ENCODE measurements at regions not wholly inside any gene's neighbourhood (a gene's known extent, or its start where the extent isn't known, plus 50 kb on each side); places are given as distances from the start of the nearest gene placed in this dataset.

- H3K4me1 ChIP-seq (ENCODE audit: control insufficient read depth, insufficient read depth, low read length), result no peaks in the 10 kb centered on the region
- H3K36me3 ChIP-seq (ENCODE audit: control insufficient read depth, insufficient read depth, low read length), result no peaks in the 10 kb centered on the region
- H3K27ac ChIP-seq (ENCODE audit: low read length), result no peak overlapping the region
- no peaks in the 10 kb centered on the region for H3K27me3 ChIP-seq (ENCODE audit: control insufficient read depth, insufficient read depth, low read length)
- no peaks in the 10 kb centered on the region for H3K9me3 ChIP-seq (ENCODE audit: control insufficient read depth, insufficient read depth, low read length)
- no peak overlapping the region for H3K4me3 ChIP-seq (ENCODE audit: low read length)
- no peak for DNase-seq (ENCODE audit: low read depth, low spot score)
These were observed 444.2 kb downstream of the GPATCH2 start for GRCh38 chr1:217186664-217187063.

GRCh38 chr1:217184854-217185253, 446.0 kb downstream of the GPATCH2 start:
- no CpG with 5 or more reads among the region's 2 CpGs for WGBS (ENCODE audit: insufficient coverage, insufficient read length)
- Histone ChIP-seq H3K27ac (ENCODE audit: low read length) (no peak overlapping the region), H3K27me3 (ENCODE audit: control insufficient read depth, insufficient read depth, low read length) (no peaks in the 10 kb centered on the region), H3K4me3 (ENCODE audit: low read length) (no peak overlapping the region), H3K9me3 (ENCODE audit: control insufficient read depth, insufficient read depth, low read length) (no peaks in the 10 kb centered on the region), H3K4me1 (ENCODE audit: control insufficient read depth, insufficient read depth, low read length) (no peaks in the 10 kb centered on the region), H3K36me3 (ENCODE audit: control insufficient read depth, insufficient read depth, low read length) (no peaks in the 10 kb centered on the region)
- DNase-seq (ENCODE audit: low read depth, low spot score), result no peak

GRCh38 chr1:217182992-217183391, 447.9 kb downstream of the GPATCH2 start:
- WGBS (ENCODE audit: insufficient coverage, insufficient read length), result no CpG with 5 or more reads among the region's 6 CpGs
- no peaks in the 10 kb centered on the region for H3K36me3 ChIP-seq (ENCODE audit: control insufficient read depth, insufficient read depth, low read length)
- no peaks in the 10 kb centered on the region for H3K4me1 ChIP-seq (ENCODE audit: control insufficient read depth, insufficient read depth, low read length)
- H3K9me3 ChIP-seq (ENCODE audit: control insufficient read depth, insufficient read depth, low read length), result no peaks in the 10 kb centered on the region
- DNase-seq (ENCODE audit: low read depth, low spot score), result no peak
- no peak overlapping the region for H3K27ac ChIP-seq (ENCODE audit: low read length)
- H3K27me3 ChIP-seq (ENCODE audit: control insufficient read depth, insufficient read depth, low read length), result no peaks in the 10 kb centered on the region
- H3K4me3 ChIP-seq (ENCODE audit: low read length), result no peak overlapping the region

GRCh38 chr1:217181756-217182155, 449.1 kb downstream of the GPATCH2 start:
- Histone ChIP-seq H3K4me1 (ENCODE audit: control insufficient read depth, insufficient read depth, low read length) (no peaks in the 10 kb centered on the region), H3K9me3 (ENCODE audit: control insufficient read depth, insufficient read depth, low read length) (no peaks in the 10 kb centered on the region), H3K27ac (ENCODE audit: low read length) (no peak overlapping the region), H3K36me3 (ENCODE audit: control insufficient read depth, insufficient read depth, low read length) (no peaks in the 10 kb centered on the region), H3K4me3 (ENCODE audit: low read length) (no peak overlapping the region), H3K27me3 (ENCODE audit: control insufficient read depth, insufficient read depth, low read length) (no peaks in the 10 kb centered on the region)
- DNase-seq (ENCODE audit: low read depth, low spot score), result no peak

- no peak overlapping the region for H3K4me3 ChIP-seq (ENCODE audit: low read length)
- WGBS (ENCODE audit: insufficient coverage, insufficient read length), result no CpG with 5 or more reads among the region's 3 CpGs
- no peak for DNase-seq (ENCODE audit: low read depth, low spot score)
These were observed 449.6 kb downstream of the GPATCH2 start for GRCh38 chr1:217181176-217181746.

DNA sequence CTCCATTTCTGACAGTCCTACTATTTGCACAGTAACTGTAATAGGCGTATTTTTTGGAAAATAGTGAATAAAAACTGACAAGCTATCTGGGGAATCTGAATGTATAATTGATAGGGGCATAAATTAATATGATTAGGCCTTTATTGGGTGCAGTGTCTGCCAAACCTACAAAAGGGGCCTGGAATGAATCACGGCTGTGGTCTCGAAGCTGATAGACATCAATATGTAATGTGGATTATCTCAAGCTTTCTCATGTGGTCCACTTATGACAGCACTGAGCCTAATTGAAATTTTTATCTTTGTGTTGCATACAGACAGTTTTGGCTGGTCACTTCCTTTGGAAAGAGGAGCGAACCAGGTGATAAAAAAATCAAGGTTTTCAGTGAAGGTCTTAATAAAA, 450.4 kb downstream of the GPATCH2 start:
- no peak for DNase-seq (ENCODE audit: low read depth, low spot score)
- no peak overlapping the region for H3K27ac ChIP-seq (ENCODE audit: low read length)
- H3K36me3 ChIP-seq (ENCODE audit: control insufficient read depth, insufficient read depth, low read length), result no peaks in the 10 kb centered on the region
- no peaks in the 10 kb centered on the region for H3K4me1 ChIP-seq (ENCODE audit: control insufficient read depth, insufficient read depth, low read length)
- no peaks in the 10 kb centered on the region for H3K9me3 ChIP-seq (ENCODE audit: control insufficient read depth, insufficient read depth, low read length)
- WGBS (ENCODE audit: insufficient coverage, insufficient read length), result no CpG with 5 or more reads among the region's 4 CpGs
- H3K27me3 ChIP-seq (ENCODE audit: control insufficient read depth, insufficient read depth, low read length), result no peaks in the 10 kb centered on the region
- H3K4me3 ChIP-seq (ENCODE audit: low read length), result no peak overlapping the region

More at GRCh38 chr1:217181176-217181746, 449.6 kb downstream of the GPATCH2 start:
- H3K27me3 ChIP-seq (ENCODE audit: control insufficient read depth, insufficient read depth, low read length), result no peaks in the 10 kb centered on the region
- no peaks in the 10 kb centered on the region for H3K4me1 ChIP-seq (ENCODE audit: control insufficient read depth, insufficient read depth, low read length)
- H3K36me3 ChIP-seq (ENCODE audit: control insufficient read depth, insufficient read depth, low read length), result no peaks in the 10 kb centered on the region
- no peak overlapping the region for H3K27ac ChIP-seq (ENCODE audit: low read length)
- H3K9me3 ChIP-seq (ENCODE audit: control insufficient read depth, insufficient read depth, low read length), result no peaks in the 10 kb centered on the region

- no peaks in the 10 kb centered on the region for H3K27me3 ChIP-seq (ENCODE audit: control insufficient read depth, insufficient read depth, low read length)
- no peaks in the 10 kb centered on the region for H3K4me1 ChIP-seq (ENCODE audit: control insufficient read depth, insufficient read depth, low read length)
- H3K9me3 ChIP-seq (ENCODE audit: control insufficient read depth, insufficient read depth, low read length), result no peaks in the 10 kb centered on the region
- H3K36me3 ChIP-seq (ENCODE audit: control insufficient read depth, insufficient read depth, low read length), result no peaks in the 10 kb centered on the region
- H3K27ac ChIP-seq (ENCODE audit: low read length), result no peak overlapping the region
- no peak for DNase-seq (ENCODE audit: low read depth, low spot score)
- H3K4me3 ChIP-seq (ENCODE audit: low read length), result no peak overlapping the region
- no CpG with 5 or more reads among the region's 4 CpGs for WGBS (ENCODE audit: insufficient coverage, insufficient read length)
These were observed 441.2 kb upstream of the ESRRG start for GRCh38 chr1:217164403-217164802.

- WGBS (ENCODE audit: insufficient coverage, insufficient read length), result no CpG with 5 or more reads among the region's 4 CpGs
- H3K36me3 ChIP-seq (ENCODE audit: control insufficient read depth, insufficient read depth, low read length), result no peaks in the 10 kb centered on the region
- no peaks in the 10 kb centered on the region for H3K27me3 ChIP-seq (ENCODE audit: control insufficient read depth, insufficient read depth, low read length)
- no peak overlapping the region for H3K27ac ChIP-seq (ENCODE audit: low read length)
- H3K4me3 ChIP-seq (ENCODE audit: low read length), result no peak overlapping the region
- no peaks in the 10 kb centered on the region for H3K9me3 ChIP-seq (ENCODE audit: control insufficient read depth, insufficient read depth, low read length)
- H3K4me1 ChIP-seq (ENCODE audit: control insufficient read depth, insufficient read depth, low read length), result no peaks in the 10 kb centered on the region
- no peak for DNase-seq (ENCODE audit: low read depth, low spot score)
These were observed 430.1 kb upstream of the ESRRG start for GRCh38 chr1:217153361-217153760.

GRCh38 chr1:217150366-217150765, 427.1 kb upstream of the ESRRG start:
- DNase-seq (ENCODE audit: low read depth, low spot score), result no peak
- no peak overlapping the region for H3K4me3 ChIP-seq (ENCODE audit: low read length)
- no peak overlapping the region for H3K27ac ChIP-seq (ENCODE audit: low read length)
- H3K36me3 ChIP-seq (ENCODE audit: control insufficient read depth, insufficient read depth, low read length), result no peaks in the 10 kb centered on the region
- H3K9me3 ChIP-seq (ENCODE audit: control insufficient read depth, insufficient read depth, low read length), result no peaks in the 10 kb centered on the region
- H3K4me1 ChIP-seq (ENCODE audit: control insufficient read depth, insufficient read depth, low read length), result no peaks in the 10 kb centered on the region
- no peaks in the 10 kb centered on the region for H3K27me3 ChIP-seq (ENCODE audit: control insufficient read depth, insufficient read depth, low read length)

DNA sequence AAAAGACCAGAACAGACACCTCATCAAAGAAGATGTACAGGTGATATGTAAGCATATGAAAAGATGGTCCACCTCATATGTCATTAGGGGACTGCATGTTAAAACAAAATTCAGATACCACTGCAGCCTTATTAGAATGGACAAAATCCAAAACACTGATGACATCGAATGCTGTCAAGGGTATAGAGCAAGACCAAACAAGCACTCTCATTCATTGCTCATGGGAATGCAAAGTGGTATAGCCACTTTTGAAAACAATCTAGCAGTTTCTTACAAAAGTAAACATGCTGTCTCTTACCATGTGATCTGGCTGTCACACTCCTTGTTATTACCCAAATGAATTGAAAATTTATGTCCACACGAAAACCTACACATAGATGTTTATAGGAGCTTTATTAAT, 426.6 kb upstream of the ESRRG start:
- Histone ChIP-seq H3K4me1 (ENCODE audit: control insufficient read depth, insufficient read depth, low read length) (no peaks in the 10 kb centered on the region), H3K9me3 (ENCODE audit: control insufficient read depth, insufficient read depth, low read length) (no peaks in the 10 kb centered on the region), H3K36me3 (ENCODE audit: control insufficient read depth, insufficient read depth, low read length) (no peaks in the 10 kb centered on the region), H3K4me3 (ENCODE audit: low read length) (no peak overlapping the region), H3K27me3 (ENCODE audit: control insufficient read depth, insufficient read depth, low read length) (no peaks in the 10 kb centered on the region), H3K27ac (ENCODE audit: low read length) (no peak overlapping the region)
- DNase-seq (ENCODE audit: low read depth, low spot score), result no peak
- WGBS (ENCODE audit: insufficient coverage, insufficient read length), result no CpG with 5 or more reads among the region's 2 CpGs

DNA sequence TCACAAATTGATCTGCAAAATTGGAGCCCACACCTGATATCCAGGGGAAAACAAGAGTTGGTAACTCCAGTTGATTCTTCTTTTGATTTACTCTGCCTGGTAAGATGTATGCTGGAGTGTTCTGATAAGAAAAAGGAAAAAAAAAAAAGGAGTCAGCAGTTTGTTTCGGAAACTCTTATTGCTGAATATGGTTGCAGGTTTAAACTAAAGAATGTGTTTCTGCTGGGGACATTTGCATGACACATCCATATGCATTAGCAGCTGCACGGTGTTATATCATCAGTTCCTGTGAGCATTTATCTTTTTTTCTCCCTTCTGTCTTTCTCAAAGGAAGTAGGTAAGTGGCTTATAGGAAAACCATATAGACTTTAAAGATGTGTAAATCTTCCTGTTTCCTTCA, 418.5 kb upstream of the ESRRG start:
- Histone ChIP-seq H3K9me3 (ENCODE audit: control insufficient read depth, insufficient read depth, low read length) (no peaks in the 10 kb centered on the region), H3K27me3 (ENCODE audit: control insufficient read depth, insufficient read depth, low read length) (peaks cover 37% of the 10 kb centered on the region), H3K4me1 (ENCODE audit: control insufficient read depth, insufficient read depth, low read length) (peaks cover 11% of the 10 kb centered on the region), H3K4me3 (ENCODE audit: low read length) (no peak overlapping the region), H3K27ac (ENCODE audit: low read length) (no peak overlapping the region), H3K36me3 (ENCODE audit: control insufficient read depth, insufficient read depth, low read length) (no peaks in the 10 kb centered on the region)
- WGBS (ENCODE audit: insufficient coverage, insufficient read length), result no CpG with 5 or more reads among the region's 2 CpGs
- DNase-seq (ENCODE audit: low read depth, low spot score), result no peak

Measured in iPS DF 6.9 (cell line).